Epithelial cell of proximal tubule (primary cell): ENCODE measurements at regions not wholly inside any gene's neighbourhood (a gene's known extent, or its start where the extent isn't known, plus 50 kb on each side); places are given as distances from the start of the nearest gene placed in this dataset.

Source experiments
- DNase-seq: peaks from one replicate; pipeline ENCODE4 v3.0.0-alpha.2; 2011; ENCODE audit warnings: low read depth
- H3K4me3 ChIP-seq: 2 replicates; pipeline ENCODE4 v1.5.1; 2011; ENCODE audit warnings: low read depth, mild to moderate bottlenecking, low read length
- CTCF ChIP-seq: conservative IDR thresholded peaks from 2 replicates; pipeline ENCODE4 v1.5.1; 2012; ENCODE audit warnings: low read depth, mild to moderate bottlenecking, low read length

- H3K4me3 ChIP-seq: no peak overlapping the region
- TF ChIP-seq CTCF: no peak
- no peak for DNase-seq
Observed at GRCh38 chr13:111912991-111913760, 153.8 kb upstream of the SOX1 start.

GRCh38 chr13:111913761-111914140 lies 153.2 kb upstream of the SOX1 start:
- DNase-seq: no peak
- no peak for TF ChIP-seq CTCF
- H3K4me3 ChIP-seq: no peak overlapping the region

- no peak overlapping the region for H3K4me3 ChIP-seq
- no peak for TF ChIP-seq CTCF
- no peak for DNase-seq
Observed at GRCh38 chr13:111914241-111915103, 152.5 kb upstream of the SOX1 start.

GRCh38 chr13:111915104-111915551 lies 151.8 kb upstream of the SOX1 start:
- no peak for DNase-seq
- TF ChIP-seq CTCF: no peak
- H3K4me3 ChIP-seq: no peak overlapping the region

GRCh38 chr13:111916201-111916600 lies 150.7 kb upstream of the SOX1 start:
- no peak for TF ChIP-seq CTCF
- no peak for DNase-seq
- H3K4me3 ChIP-seq: no peak overlapping the region

GRCh38 chr13:111917086-111917485 lies 149.9 kb upstream of the SOX1 start:
- DNase-seq: no peak
- no peak overlapping the region for H3K4me3 ChIP-seq
- TF ChIP-seq CTCF: no peak
